ENCODE measurements at regions not wholly inside any gene's neighbourhood (a gene's known extent, or its start where the extent isn't known, plus 50 kb on each side); places are given as distances from the start of the nearest gene placed in this dataset.

DNA sequence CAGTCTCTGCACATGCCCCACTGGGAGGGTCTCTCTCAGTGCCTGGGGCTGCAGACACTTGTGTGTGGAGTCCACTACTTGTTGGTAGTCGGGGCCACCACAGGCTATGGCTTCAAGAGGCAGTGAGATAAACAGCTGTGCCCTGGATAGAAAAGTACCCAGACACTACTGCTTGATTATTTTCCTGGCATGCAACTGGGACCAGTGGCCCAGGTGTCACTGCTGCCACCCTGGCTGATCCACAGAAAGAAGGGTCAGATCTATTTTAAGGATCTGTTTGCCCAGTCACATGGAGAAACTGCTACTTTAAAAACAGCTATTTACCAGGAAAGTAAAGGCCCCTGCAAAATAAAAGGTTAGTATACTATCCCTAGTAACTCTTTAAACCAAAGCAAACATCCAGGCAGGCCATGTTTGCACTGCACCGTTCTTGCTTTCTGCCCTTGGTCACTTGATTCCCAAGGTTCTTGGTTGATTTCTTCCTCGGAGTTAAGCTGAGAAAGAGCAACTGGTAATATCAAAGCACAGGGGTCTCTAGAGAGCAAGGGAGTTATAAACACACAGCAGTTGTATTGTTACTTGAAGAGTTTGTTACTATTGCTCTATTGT, 99.9 kb downstream of the GLUL start:
- TF ChIP-seq, protein P1, sequence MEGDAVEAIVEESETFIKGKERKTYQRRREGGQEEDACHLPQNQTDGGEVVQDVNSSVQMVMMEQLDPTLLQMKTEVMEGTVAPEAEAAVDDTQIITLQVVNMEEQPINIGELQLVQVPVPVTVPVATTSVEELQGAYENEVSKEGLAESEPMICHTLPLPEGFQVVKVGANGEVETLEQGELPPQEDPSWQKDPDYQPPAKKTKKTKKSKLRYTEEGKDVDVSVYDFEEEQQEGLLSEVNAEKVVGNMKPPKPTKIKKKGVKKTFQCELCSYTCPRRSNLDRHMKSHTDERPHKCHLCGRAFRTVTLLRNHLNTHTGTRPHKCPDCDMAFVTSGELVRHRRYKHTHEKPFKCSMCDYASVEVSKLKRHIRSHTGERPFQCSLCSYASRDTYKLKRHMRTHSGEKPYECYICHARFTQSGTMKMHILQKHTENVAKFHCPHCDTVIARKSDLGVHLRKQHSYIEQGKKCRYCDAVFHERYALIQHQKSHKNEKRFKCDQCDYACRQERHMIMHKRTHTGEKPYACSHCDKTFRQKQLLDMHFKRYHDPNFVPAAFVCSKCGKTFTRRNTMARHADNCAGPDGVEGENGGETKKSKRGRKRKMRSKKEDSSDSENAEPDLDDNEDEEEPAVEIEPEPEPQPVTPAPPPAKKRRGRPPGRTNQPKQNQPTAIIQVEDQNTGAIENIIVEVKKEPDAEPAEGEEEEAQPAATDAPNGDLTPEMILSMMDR (IDR thresholded peaks at IDR 0.05), result no peak
- TF ChIP-seq ZFX (IDR thresholded peaks at IDR 0.05; ENCODE audit: borderline replicate concordance), result no peak
